Amygdala (tissue), 56 donors: ENCODE measurements at regions not wholly inside any gene's neighbourhood (a gene's known extent, or its start where the extent isn't known, plus 50 kb on each side); places are given as distances from the start of the nearest gene placed in this dataset.
"Not testable (repeated sequence)": the region's sequence is repeated elsewhere in the genome, so short reads cannot be mapped to it uniquely, and the experiment has no call there.

Source experiments
- DNase-seq, 56 donors: peaks; one replicate each; lab custom pipeline; 2025; lab: John Stamatoyannopoulos, UW

DNA sequence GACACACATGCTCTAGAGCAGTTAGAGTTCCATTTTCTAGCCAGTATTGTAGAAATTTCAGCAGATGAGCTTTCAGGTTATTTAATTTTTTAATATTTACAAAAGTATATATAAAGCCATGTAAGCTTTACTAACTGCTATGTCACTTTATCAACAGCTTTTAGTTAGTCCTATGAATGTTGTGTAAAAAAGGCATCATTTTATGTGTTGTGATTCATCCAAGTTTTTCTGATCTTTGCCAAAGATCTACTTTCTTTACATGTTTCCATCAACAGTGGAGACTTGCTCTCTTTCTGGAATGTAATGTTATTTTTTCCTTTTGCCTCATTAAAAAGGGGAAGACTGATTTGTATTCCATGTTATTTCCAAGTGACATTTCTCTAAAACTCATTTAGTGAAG, 125.2 kb upstream of the TFPI start:
- no peak for DNase-seq

DNA sequence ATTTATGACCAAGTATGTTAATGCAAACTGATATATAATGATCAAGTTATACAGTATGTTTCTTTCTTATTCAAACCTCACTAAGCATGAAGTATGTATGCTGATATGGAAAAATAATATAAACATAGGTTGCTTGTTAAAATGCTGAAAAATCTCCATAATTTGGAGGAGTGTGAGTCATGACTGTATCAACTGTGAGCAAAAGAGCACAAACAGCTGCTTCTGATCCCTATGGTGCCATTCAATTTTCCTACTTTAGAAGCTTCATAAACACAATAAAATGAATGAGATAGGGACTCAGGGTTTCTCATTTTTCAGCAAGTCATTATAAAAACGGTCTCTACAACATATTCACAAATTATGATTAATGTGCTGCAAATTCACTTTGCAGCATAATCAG, 129.9 kb upstream of the TFPI start:
- no peak for DNase-seq

DNA sequence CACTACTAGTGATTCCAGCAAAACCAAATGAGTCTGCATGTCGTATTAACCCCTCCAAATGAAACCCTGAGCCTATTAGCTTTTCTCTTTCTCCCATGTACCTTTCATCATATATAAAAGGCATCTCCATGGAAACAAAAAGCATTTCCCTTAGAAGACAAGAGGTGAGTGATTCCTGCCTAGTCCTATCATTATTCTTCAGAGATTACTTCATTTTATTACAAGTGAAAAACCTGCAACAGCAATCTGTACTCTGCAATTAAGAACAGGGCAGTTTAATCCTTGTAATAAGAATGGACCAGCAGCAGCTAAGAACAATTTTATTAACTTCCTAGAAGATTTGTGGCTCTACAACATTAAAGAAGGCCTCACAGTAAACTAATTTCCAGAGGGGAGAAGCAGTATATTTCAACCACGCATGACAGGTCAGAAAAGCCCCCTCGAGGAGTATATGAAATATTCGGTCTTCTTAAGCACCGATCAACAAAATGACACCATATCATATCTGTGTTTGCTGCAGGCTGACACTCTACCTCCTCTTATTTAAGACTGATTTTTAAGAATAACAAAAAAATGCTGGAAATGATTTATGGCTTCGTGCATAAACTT, 132.3 kb upstream of the TFPI start:
- DNase-seq = no peak

DNA sequence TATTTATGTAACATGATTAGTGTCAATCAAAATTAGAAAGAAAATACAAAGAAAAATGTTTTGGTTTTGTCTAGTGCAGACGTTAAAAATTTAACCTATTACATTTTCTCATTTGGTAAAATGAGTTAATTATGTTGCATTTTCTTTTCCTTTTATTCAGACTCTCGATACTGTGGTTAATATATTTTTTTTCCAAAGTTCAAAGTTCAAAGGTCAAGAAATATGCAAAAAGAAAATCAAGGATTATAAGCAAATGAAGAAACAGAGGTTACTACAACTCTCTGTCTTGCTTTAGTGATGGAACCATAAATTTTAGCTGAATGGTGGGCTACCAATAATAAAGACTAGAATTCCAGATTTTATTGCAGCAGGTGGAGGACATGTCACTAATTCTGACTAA, 133.3 kb upstream of the TFPI start:
- DNase-seq = no peak

DNA sequence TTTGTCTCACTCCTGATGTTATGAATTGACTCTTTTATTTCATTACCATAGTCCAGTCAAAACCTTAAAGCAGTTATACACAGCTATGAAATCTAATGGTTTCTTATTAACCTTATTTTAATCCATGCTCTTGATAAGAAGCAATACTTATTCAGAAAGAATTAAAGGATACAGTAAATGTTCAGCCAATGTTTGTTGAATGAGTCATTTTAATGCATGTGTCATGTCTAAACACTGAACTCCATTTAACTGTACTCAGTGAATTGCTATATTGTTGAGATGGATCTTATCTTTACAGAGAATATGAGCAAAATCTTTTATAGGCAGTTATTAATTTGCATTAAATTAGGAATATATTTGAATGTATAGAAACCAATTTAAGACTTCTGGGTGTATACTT, 135.1 kb upstream of the TFPI start:
- no peak for DNase-seq

DNA sequence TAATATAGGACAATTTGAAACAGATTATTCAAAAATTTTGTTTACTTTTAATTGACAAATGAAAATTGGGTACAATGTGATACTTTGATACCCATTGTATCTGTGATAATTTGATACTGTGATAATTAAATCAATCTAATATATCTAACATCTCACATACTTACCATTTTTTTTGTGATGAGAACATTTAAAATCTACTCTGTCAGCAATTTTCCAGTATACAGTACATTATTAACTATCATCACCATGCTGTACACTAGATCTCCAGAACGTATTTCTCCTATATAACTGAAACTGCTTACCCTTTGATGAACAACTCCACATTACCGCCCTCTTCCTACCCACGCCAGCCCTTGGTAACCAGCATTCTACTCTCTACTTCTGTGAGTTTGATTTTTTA, 139.7 kb upstream of the TFPI start:
- DNase-seq = no peak

DNA sequence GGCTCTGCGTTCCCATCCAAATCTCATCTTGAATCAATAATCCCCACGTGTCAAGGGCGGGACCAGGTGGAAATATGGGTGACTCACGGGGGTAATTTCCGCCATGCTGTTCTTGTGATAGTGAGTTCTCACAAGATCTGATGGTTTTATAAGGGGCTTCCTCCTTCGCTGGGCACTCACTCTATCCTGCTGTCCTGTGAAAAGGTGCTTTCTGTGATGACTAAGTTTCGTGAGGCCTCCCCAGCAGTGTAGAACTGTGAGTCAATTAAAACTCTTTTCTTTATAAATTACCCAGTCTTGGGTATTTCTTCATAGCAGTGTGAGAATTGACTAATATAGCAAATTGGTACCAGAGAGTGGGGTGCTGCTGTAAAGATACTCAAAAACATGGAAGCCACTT, 142.4 kb upstream of the TFPI start:
- DNase-seq = not testable (repeated sequence)

DNA sequence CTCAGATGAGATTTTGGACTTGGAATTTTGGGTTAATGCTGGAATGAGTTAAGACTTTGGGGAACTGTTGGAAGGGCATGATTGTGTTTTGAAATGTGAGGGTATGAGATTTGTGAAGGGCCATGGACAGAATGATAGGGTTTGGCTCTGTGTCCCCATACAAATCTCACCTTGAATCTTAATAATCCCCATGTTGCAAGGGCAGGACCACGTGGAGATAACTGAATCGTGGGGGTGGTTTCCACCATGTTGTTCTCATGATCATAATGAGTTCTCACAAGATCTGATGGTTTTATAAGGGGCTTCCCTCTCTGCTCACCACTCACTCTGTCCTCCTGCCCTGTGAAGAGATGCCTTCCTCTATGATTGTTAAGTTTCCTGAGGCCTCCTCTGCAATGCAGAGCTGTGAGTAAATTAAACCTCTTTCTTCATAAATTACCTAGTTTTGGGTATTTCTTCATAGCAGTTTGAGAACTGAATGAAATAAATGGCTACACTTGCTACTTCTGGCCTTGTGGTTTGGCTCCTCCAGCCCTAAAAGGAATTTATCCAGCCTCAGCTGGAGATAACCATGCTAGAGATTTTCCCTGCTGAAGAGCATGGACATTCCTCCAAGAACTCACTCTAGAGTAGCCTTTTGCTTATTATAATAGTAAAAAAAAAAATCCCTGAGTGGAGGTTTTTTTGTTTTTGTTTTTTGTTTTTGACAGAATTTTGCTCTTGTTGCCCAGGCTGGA, 144.3 kb upstream of the TFPI start:
- DNase-seq = no peak

DNA sequence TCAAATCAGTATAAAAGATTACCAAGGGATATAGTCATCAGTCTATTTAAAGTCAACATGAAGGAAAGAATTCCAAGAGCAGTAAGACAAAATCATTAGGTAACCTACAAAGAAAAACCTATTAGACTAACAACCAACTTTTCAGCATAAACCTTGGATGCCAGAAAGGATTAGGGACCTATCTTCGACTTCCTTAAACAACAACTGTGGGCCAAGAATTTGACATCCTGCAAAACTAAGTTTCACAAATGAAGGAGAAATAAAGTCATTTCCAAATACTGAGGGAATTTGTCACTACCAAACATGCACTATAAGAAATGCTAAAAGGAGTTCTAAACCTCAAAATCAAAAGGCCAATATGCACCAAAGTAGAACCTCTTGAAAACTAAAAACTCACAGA, 147.9 kb upstream of the TFPI start:
- no peak for DNase-seq

DNA sequence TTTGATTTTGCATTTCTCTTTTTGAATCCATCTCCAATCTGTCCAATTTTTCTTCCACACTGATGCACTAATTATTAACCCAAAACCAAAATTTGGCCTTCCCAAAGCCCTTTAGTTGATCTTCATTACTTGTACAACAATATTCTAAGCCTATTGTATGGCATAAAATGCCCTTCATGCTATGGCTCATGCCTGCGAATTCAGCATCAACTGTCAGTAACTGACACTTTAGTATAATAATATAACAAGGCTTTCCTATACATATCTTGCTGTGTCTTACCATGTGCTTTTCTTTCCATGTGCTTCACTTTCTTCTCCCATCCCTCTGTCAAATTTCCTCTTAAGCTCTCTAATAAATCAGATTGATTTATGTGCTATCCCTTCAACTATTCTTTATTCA, 154.0 kb upstream of the TFPI start:
- no peak for DNase-seq

DNA sequence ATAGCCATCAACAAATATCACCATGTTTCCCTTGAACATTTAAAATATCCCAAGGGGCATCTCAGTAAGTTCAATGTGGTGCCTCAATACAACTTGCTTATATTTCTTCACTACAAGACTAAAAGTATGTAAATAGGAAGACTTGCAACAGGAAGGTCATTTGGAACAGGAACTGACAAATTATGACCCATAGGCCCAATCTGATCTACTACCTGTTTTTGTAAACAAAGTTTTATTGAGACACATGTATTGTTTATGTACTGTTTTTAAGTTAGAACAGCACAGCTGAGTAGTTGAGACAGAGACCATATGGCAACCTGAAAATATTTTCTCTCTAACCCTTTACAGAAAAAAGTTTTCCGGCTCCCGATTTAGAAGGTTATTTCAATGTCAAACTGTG, 154.8 kb upstream of the TFPI start:
- DNase-seq = no peak

DNA sequence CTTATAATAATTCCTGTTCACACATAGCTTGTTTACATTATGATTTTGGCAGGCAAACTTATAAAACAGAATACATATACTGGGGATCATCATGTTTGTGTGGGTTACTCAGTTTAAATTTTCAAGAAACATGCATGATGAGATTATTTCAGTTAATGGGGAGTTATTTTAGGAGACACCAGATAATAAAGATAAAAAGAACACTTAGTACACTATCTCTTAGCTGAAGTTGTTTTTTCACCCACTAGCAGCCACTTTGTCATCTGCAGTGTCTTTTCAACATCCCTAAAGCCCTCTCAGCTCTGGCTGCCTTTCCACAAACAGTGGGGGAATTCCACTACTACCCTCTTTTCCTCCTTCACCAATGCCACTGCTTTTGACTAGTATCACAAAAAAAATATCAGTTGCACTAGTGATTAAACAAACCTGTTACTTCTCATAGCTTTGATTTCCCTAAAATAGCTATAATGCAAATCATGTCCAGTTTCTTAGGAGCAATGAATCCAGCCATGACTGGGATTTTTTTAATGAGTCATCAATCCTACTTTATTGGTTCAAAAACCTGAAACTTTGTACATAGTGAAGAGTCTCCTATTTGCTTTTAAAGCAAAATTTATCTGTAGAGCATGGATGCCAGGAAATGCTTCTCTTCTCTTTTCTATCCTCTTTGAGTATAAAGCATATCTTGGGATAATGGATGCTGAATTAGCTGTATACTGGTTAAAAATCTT, 156.7 kb upstream of the TFPI start:
- no peak for DNase-seq

DNA sequence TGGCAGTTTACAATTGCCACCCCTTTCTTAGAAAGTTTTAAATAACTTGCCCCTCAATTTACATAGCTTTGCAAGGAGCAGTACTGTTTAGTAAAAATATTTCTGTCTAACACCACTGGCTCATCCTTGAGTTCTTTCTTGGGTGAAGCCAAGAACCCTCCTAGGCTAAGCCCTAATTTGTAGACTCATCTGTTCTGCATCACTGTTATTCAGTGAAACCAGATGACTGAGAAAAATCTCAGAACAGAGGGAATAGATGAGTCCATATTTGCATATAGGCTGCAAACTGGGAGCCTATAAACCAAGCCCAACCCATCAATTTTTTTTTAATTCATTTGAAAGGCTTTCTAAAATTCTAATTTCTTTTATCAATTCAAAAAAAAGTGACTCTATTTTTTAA, 161.4 kb upstream of the TFPI start:
- DNase-seq = no peak

DNA sequence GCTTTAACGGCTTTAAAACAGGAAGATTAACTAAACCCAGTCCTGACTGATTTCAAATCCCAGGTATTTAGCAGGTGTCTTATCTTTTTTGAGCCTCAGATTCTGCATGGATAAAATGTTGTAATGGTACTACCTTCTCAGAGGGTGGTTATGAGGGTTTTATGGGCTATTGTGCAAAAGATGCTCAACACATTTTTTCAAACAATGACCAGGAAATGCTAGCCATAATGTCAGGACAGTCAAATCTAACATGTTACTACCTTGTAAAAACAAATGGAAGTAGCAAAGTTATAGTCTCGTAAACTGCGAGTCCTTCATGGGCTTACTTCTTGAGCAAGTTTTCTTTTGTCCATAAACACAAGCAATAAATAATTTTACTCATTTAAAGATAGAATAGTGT, 162.1 kb upstream of the TFPI start:
- DNase-seq = no peak

DNA sequence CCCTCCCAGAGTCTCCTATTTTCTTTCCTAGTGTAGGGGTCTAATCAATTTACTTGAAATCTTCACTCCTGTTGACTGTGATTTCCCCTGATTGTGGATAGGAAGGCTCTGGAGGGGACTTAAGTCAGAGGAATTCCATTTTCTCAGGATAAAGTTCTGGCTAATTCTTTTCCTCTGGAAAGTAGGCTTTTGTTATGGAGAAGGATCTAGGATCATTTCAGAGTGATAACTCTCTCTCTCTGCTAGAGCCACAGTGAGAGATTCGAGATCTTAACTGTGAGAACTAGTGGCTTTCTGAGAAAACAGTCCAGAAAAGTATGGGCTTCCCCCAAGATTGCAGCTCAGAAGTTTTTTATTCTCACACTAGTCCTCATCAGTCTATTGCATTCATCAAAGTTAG, 163.9 kb upstream of the TFPI start:
- no peak for DNase-seq

DNA sequence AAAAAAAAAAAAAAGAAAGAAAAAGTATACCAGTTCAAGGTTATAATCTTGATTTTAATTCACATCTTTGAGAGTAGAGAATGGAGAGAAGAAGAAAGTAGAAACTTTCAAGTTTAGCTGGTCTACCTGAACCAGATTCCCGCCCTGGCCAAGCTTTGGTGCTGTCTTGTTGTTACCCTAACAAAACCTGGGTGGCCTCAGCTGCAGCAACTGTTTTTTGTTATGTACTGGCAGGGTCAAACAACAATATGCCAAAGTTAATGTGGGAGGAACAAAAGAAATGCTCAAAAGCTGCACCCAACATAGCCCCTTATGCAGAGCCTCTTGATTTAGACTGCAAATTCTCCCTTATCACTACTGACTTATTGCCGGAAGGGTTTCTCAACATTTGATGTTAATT, 165.3 kb upstream of the TFPI start:
- no peak for DNase-seq

DNA sequence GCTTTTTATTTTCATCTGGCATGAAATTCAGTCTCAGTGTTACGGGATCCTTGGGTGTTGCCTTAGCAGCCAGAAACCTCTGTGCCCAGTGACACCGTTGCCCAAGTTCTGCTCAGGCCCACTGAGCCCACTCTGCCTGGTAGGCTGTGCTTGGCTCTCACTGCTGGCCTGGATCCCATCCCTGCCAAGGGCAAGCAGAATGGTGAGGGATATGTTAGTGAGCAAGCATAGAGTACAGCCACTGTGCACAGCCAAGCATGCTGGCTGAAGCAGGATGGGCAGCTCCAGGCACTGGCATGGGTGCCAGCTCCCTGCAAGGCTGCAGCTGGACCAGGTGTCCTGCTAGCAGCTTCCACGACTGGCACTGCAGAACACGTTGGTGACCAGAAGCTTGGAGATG, 194.7 kb upstream of the TFPI start:
- no peak for DNase-seq

DNA sequence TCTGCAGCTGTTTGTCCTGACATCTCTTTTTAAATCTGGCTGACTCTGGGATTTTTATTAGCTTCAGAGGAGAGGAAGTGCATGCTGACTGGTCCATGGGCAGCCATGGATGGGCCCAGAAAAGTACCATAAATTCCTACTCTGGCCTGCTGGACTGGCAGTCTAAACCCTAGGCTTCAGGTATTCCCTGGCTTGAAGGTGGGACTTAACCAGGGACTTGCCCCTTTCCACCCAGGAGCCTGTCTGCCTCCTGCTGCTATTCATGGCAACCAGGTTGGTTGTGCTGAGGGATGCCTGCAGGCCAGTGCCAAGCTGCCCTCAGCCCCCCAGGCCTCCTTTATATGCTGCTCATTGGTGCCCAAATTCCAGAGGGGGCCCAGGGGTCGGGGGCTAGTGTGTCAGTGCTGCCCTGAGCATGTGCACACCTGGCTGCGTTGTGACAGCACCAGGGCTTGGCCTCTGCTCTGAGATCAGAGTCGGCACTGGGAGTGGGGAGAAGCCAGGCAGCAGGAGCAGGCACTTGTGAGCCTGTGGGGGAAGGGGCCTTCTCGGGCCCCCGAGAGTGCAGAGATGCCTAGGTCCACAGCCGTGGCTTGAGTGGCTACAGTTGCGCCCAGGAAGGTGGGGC, 195.7 kb upstream of the TFPI start:
- no peak for DNase-seq

DNA sequence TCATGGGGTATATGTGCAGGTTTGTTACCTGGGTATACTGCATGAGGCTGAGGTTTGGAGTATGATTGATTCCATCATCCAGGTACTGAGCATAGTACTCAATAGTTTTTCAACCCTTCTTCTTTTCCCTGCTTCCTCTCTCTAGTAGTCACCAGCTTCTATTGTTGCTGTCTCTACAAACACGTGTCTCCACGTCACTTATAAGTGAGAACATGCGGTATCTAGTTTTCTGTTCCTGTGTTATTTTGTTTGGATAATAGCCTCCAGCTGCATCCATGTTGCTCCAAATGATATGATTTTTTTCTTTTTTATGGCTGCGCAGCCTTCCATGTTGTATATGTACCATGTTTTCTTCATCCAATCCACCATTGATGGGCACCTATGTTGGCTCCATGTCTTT, 214.8 kb upstream of the TFPI start:
- no peak for DNase-seq

DNA sequence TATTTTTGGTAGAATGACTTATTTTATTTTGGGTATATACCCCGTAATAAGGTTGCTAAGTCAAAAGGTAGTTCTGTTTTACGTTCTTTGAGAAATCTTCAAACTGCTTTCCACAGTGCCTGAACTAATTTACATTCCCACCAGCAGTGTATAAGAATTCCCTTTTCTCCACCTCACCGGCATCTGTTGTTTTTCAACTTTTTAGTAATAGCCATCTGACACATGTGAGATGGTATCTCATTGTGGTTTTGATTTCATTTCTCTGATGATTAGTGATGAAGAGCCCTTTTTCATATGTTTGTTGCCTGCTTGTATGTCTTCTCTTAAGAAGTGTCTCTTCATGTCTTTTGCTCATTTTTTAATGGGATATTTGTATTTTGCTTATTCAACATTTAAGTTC, 215.2 kb upstream of the TFPI start:
- no peak for DNase-seq

DNA sequence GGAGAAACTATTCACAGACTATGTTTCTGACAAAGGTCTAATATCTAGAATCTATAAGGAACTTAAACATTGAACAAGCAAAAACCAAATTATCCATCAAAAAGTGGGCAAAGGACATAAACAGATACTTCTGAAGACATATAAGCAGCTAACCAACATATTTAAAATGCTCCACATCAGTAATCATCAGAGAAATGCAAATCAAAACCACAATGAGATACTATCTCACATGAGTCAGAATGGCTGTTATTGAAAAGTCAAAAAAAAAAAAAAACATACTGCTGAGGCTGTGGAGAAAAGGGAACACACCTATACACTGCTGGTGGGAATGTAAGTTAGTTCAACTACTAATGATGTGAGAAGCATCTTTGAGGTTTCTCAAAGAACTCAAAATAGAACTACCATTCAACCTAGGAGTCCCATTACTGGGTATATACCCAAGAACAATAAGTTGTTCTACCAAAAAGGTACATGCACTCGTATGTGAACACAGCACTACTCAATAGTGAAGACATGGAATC, 220.4 kb upstream of the TFPI start:
- DNase-seq = no peak
